ENCODE measurements at regions not wholly inside any gene's neighbourhood (a gene's known extent, or its start where the extent isn't known, plus 50 kb on each side); places are given as distances from the start of the nearest gene placed in this dataset.

- H3K4me1 ChIP-seq, result peaks cover 25 to 39% (median 32%) of the 10 kb centered on the region in 4 donors
- intact Hi-C loops (cut with DNase I; ENCODE audit: low total_unique reads), result no loop called here
- H3K27ac ChIP-seq, result peak overlapping the region in 3 of 4 donors; percentile 88 to 92 (median 88)
- 50 to 90% methylated on average over 2 to 27 of the region's 29 CpGs for WGBS, 2 donors (ENCODE audit: low coverage in 1 of 2)
- DNase-seq, result peak; percentile 3
- no peaks in the 10 kb centered on the region for H3K36me3 ChIP-seq
- in situ Hi-C loops (cut with MboI; ENCODE audit: low pct_ligation_motif_present in 1 of 4, low pct_unique_long_range_greater_than_20kb in 1 of 4, low sequenced_read_pairs in 3 of 4), result no loop called here
- no peak for TF ChIP-seq EP300 (IDR thresholded peaks at IDR 0.05; ENCODE audit: low read depth)
- TF ChIP-seq POLR2A (IDR thresholded peaks at IDR 0.05), result no peak
- no peak overlapping the region for H3K4me3 ChIP-seq
- H3K9me3 ChIP-seq, result no peaks in the 10 kb centered on the region
- no peaks in the 10 kb centered on the region for H3K27me3 ChIP-seq
Measured at GRCh38 chr14:104284636-104285507, 146.5 kb downstream of the KIF26A start.

- no peaks in the 10 kb centered on the region for H3K9me3 ChIP-seq
- H3K4me1 ChIP-seq, result peaks cover 25 to 39% (median 32%) of the 10 kb centered on the region in 4 donors
- 84% methylated on average over 7 of the region's 7 CpGs; no CpG with 5 or more reads in 1 of the 2 donors for WGBS, 2 donors (ENCODE audit: low coverage in 1 of 2)
- in situ Hi-C loops (cut with MboI; ENCODE audit: low pct_ligation_motif_present in 1 of 4, low pct_unique_long_range_greater_than_20kb in 1 of 4, low sequenced_read_pairs in 3 of 4), result no loop called here
- no peak overlapping the region for H3K27ac ChIP-seq
- no peaks in the 10 kb centered on the region for H3K36me3 ChIP-seq
- intact Hi-C loops (cut with DNase I; ENCODE audit: low total_unique reads), result no loop called here
- no peak for TF ChIP-seq POLR2A (IDR thresholded peaks at IDR 0.05)
- no peak for TF ChIP-seq EP300 (IDR thresholded peaks at IDR 0.05; ENCODE audit: low read depth)
- TF ChIP-seq CTCF (IDR thresholded peaks at IDR 0.05), result no peak
- TF ChIP-seq POLR2AphosphoS5 (IDR thresholded peaks at IDR 0.05), result no peak
- no peaks in the 10 kb centered on the region for H3K27me3 ChIP-seq
- no peak overlapping the region for H3K4me3 ChIP-seq
- DNase-seq, result no peak
Measured at GRCh38 chr14:104285508-104285840, 147.1 kb downstream of the KIF26A start.

- DNase-seq, result no peak
- 86% methylated on average over 11 of the region's 11 CpGs; no CpG with 5 or more reads in 1 of the 2 donors for WGBS, 2 donors (ENCODE audit: low coverage in 1 of 2)
- intact Hi-C loops (cut with DNase I; ENCODE audit: low total_unique reads) (no loop called here), in situ Hi-C loops (cut with MboI; ENCODE audit: low pct_ligation_motif_present in 1 of 4, low pct_unique_long_range_greater_than_20kb in 1 of 4, low sequenced_read_pairs in 3 of 4) (no loop called here)
- TF ChIP-seq CTCF (IDR thresholded peaks at IDR 0.05) (no peak), POLR2A (IDR thresholded peaks at IDR 0.05) (no peak), POLR2AphosphoS5 (IDR thresholded peaks at IDR 0.05) (no peak), EP300 (IDR thresholded peaks at IDR 0.05; ENCODE audit: low read depth) (no peak)
- Histone ChIP-seq H3K4me3 (no peak overlapping the region), H3K9me3 (no peaks in the 10 kb centered on the region), H3K27ac (no peak overlapping the region), H3K27me3 (no peaks in the 10 kb centered on the region), H3K36me3 (no peaks in the 10 kb centered on the region), H3K4me1 (peaks cover 25 to 38% (median 32%) of the 10 kb centered on the region in 4 donors)
Measured at GRCh38 chr14:104286086-104286485, 147.7 kb downstream of the KIF26A start.

- Histone ChIP-seq H3K36me3 (no peaks in the 10 kb centered on the region), H3K4me1 (peaks cover 25 to 38% (median 33%) of the 10 kb centered on the region in 4 donors), H3K9me3 (no peaks in the 10 kb centered on the region), H3K4me3 (no peak overlapping the region), H3K27me3 (peaks cover 3% of the 10 kb centered on the region), H3K27ac (no peak overlapping the region)
- WGBS, 2 donors (ENCODE audit: low coverage in 1 of 2), result 87 to 100% methylated on average over 3 to 7 of the region's 7 CpGs
- no peak for TF ChIP-seq POLR2AphosphoS5 (IDR thresholded peaks at IDR 0.05)
- no peak for TF ChIP-seq EP300 (IDR thresholded peaks at IDR 0.05; ENCODE audit: low read depth)
- no peak for TF ChIP-seq POLR2A (IDR thresholded peaks at IDR 0.05)
- no peak for TF ChIP-seq CTCF (IDR thresholded peaks at IDR 0.05)
- intact Hi-C loops (cut with DNase I; ENCODE audit: low total_unique reads) (no loop called here), in situ Hi-C loops (cut with MboI; ENCODE audit: low pct_ligation_motif_present in 1 of 4, low pct_unique_long_range_greater_than_20kb in 1 of 4, low sequenced_read_pairs in 3 of 4) (no loop called here)
- DNase-seq, result no peak
Measured at GRCh38 chr14:104286496-104286895, 148.1 kb downstream of the KIF26A start.
